Psoas muscle (tissue), 7 donors: ENCODE measurements at regions not wholly inside any gene's neighbourhood (a gene's known extent, or its start where the extent isn't known, plus 50 kb on each side); places are given as distances from the start of the nearest gene placed in this dataset.

Experiments
- ATAC-seq, 4 donors: fragments of 200-7000 bp; cut with Tn5 transposase; one replicate each; pipeline ENCODE4 v1.9.1; 2020; ENCODE audit warnings: moderate library complexity in 3 of 4, mild to moderate bottlenecking in 2 of 4
- DNase-seq, 2 donors: peaks; one replicate each; pipeline ENCODE4 v3.0.0-alpha.2; 2020
- H3K27ac ChIP-seq: fragments of 200-600 bp; one replicate; pipeline ENCODE4 v1.8.0; 2022
- H3K27me3 ChIP-seq, 3 donors: fragments of 200-600 bp in 1 of 3; one replicate each; pipeline versions ENCODE4 v1.6.1 to v1.8.0; 2013 to 2022; ENCODE audit warnings: low read length in 2 of 3, mild to moderate bottlenecking in 2 of 3, moderate library complexity in 1 of 3; ENCODE audit not compliant: insufficient read depth in 3 of 3
- H3K36me3 ChIP-seq, 2 donors: fragments of 200-600 bp in 1 of 2; one replicate each; pipeline versions ENCODE4 v1.6.1 to v1.8.0; 2013 to 2022; ENCODE audit warnings: low read depth in 1 of 2, mild to moderate bottlenecking in 1 of 2, moderate library complexity in 1 of 2; ENCODE audit not compliant: insufficient read depth in 1 of 2
- H3K4me1 ChIP-seq: fragments of 200-600 bp; one replicate; pipeline ENCODE4 v1.8.0; 2022
- H3K4me3 ChIP-seq: fragments of 200-600 bp; one replicate; pipeline ENCODE4 v1.8.0; 2022; ENCODE audit warnings: mild to moderate bottlenecking
- H3K9me3 ChIP-seq: fragments of 200-600 bp; one replicate; pipeline ENCODE4 v1.8.0; 2022
- CTCF ChIP-seq: fragments of 200-600 bp; IDR thresholded peaks from one replicate; pipeline ENCODE4 v1.8.0; 2022; ENCODE audit warnings: antibody characterized with exemption
- WGBS, 3 donors: extraction: QIAGEN DNeasy Blood & Tissue Kit; methylation state at CpG; one replicate each; pipeline versions ENCODE4 v1.1.6 to v1.1.7; 2013; 5-methylcytosine and 5-hydroxymethylcytosine counted together
- intact Hi-C, 2 donors: fragments of 100-400 bp; cut with DNase I; formaldehyde crosslinking; loops; one replicate each; pipeline versions ENCODE4 v1.11.0 to v1.14.2; 2022
- donor health status: healthy with polysubstance abuse.
- donor health status: DM: no; HTN: no; CAD: no; lungs with moderate emphysema.
- donor health status: Bipolar disorder and iron deficiency.
- donor health status: healthy.
- donor health status: DM: yes; HTN: yes; CAD: no.
- donor health status: DM: no; HTN: no; CAD: no.
- donor health status: DM: yes; HTN: yes; CAD: no.

DNA sequence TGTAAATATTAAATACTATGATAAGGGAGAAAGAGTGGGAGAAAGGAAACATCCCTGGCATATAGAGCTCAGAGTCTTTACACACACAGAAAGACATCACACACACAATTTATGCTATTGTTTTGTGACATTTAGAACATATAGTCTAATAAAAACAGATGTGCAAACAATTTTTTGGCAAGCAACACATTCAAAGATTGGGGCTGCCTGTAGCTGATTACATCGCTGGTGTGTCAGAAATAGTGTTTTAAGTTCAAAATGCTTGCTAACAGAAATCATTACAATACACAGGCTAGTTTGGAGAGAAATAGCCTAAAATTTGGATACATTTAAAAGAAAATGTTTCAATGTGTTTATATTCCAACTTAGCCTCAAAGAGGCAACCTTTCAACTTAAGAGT lies 256.7 kb upstream of the NPVF start:
- H3K27ac ChIP-seq, result no peak overlapping the region
- no peaks in the 10 kb centered on the region for H3K36me3 ChIP-seq
- no peaks in the 10 kb centered on the region for H3K9me3 ChIP-seq
- intact Hi-C loops, result no loop called here
- ATAC-seq (no peak), DNase-seq (no peak)
- no peak for TF ChIP-seq CTCF
- no peak overlapping the region for H3K4me3 ChIP-seq
- H3K4me1 ChIP-seq, result no peaks in the 10 kb centered on the region
- 66 to 69% (median 68%) methylated on average over 1 of the region's 1 CpG for WGBS, 3 donors
- H3K27me3 ChIP-seq, result no peaks in the 10 kb centered on the region

- Histone ChIP-seq H3K27ac (no peak overlapping the region), H3K4me3 (no peak overlapping the region), H3K36me3 (no peaks in the 10 kb centered on the region), H3K4me1 (no peaks in the 10 kb centered on the region), H3K9me3 (no peaks in the 10 kb centered on the region), H3K27me3 (no peaks in the 10 kb centered on the region)
- 50 to 51% (median 50%) methylated on average over 2 of the region's 2 CpGs for WGBS, 3 donors
- intact Hi-C loops, result no loop called here
- no peak for ATAC-seq
- TF ChIP-seq CTCF, result no peak
- DNase-seq, result no peak
Measured at GRCh38 chr7:25486656-25487055, 258.4 kb upstream of the NPVF start.

- H3K9me3 ChIP-seq, result peaks cover 2% of the 10 kb centered on the region
- H3K27me3 ChIP-seq, result no peaks in the 10 kb centered on the region
- intact Hi-C loops, result no loop called here
- DNase-seq (no peak), ATAC-seq (no peak)
- no peak overlapping the region for H3K4me3 ChIP-seq
- WGBS, 3 donors, result 85 to 89% (median 89%) methylated on average over 8 of the region's 8 CpGs
- H3K4me1 ChIP-seq, result no peaks in the 10 kb centered on the region
- H3K27ac ChIP-seq, result no peak overlapping the region
- no peak for TF ChIP-seq CTCF
- no peaks in the 10 kb centered on the region for H3K36me3 ChIP-seq
Measured at GRCh38 chr7:25493805-25494366, 265.6 kb upstream of the NPVF start.

DNA sequence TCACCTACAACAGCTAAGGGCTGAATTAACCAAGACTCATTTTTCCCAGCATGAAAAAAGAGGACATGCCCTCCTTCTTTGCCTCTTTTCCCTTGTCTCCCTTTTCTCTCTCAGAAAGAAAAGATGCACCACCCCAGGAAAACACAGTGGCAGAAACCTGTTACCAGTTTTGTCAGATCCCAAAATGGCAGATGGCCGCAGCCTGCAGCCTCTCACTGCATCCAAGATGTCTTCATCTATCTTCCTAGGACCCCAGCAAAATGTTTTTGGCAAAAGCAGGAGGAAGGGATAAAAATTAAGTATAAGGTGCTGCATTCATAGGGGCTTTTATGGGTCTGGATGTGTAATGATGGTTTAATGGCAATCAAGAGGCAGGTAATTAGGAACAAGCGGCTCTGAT lies 266.6 kb upstream of the NPVF start:
- DNase-seq, result no peak
- 91 to 95% (median 92%) methylated on average over 2 of the region's 2 CpGs for WGBS, 3 donors
- Histone ChIP-seq H3K4me1 (no peaks in the 10 kb centered on the region), H3K9me3 (peaks cover 2% of the 10 kb centered on the region), H3K36me3 (no peaks in the 10 kb centered on the region), H3K27me3 (no peaks in the 10 kb centered on the region), H3K27ac (no peak overlapping the region), H3K4me3 (no peak overlapping the region)
- TF ChIP-seq CTCF, result no peak
- intact Hi-C loops, result no loop called here
- no peak for ATAC-seq
